Endodermal cell (in vitro differentiated cells): ENCODE measurements at regions not wholly inside any gene's neighbourhood (a gene's known extent, or its start where the extent isn't known, plus 50 kb on each side); places are given as distances from the start of the nearest gene placed in this dataset.
"Not testable (repeated sequence)": the region's sequence is repeated elsewhere in the genome, so short reads cannot be mapped to it uniquely, and the experiment has no call there.

ENCODE experiments used
- DNase-seq: peaks from one replicate; pipeline ENCODE4 v3.0.0-alpha.2; 2017
- H3K27ac ChIP-seq: 2 replicates; pipeline ENCODE4 v1.5.1; 2013; ENCODE audit warnings: mild to moderate bottlenecking, low read depth, low read length, moderate library complexity
- H3K27me3 ChIP-seq: 2 replicates; pipeline ENCODE4 v1.6.1; 2013; ENCODE audit warnings: mild to moderate bottlenecking, low read length, moderate library complexity; ENCODE audit not compliant: insufficient read depth, control insufficient read depth, poor library complexity, severe bottlenecking
- H3K36me3 ChIP-seq: 2 replicates; pipeline ENCODE4 v1.7.0; 2013; ENCODE audit warnings: mild to moderate bottlenecking, low read length, moderate library complexity; ENCODE audit not compliant: control insufficient read depth, insufficient read depth
- H3K4me1 ChIP-seq: one replicate; pipeline ENCODE4 v1.7.0; 2013; ENCODE audit warnings: low read length; ENCODE audit not compliant: control insufficient read depth, insufficient read depth
- H3K4me3 ChIP-seq: 2 replicates; pipeline ENCODE4 v1.5.1; 2013; ENCODE audit warnings: mild to moderate bottlenecking, low read length, moderate library complexity
- H3K9ac ChIP-seq: 2 replicates; pipeline ENCODE4 v1.6.1; 2013; ENCODE audit warnings: mild to moderate bottlenecking, low read length, moderate library complexity; ENCODE audit not compliant: poor library complexity, severe bottlenecking; ENCODE audit errors: extremely low read depth
- H3K9me3 ChIP-seq: 2 replicates; pipeline ENCODE4 v1.6.1; 2013; ENCODE audit warnings: mild to moderate bottlenecking, low read length, moderate library complexity; ENCODE audit not compliant: control insufficient read depth
- H3K27ac Mint-ChIP-seq: 2 replicates; pipeline ENCODE4 v1.8.0; 2020; ENCODE audit warnings: mixed read lengths
- H3K27me3 Mint-ChIP-seq: 2 replicates; pipeline ENCODE4 v1.8.0; 2021; ENCODE audit warnings: mild to moderate bottlenecking, mixed read lengths; ENCODE audit not compliant: insufficient read depth
- H3K36me3 Mint-ChIP-seq: 2 replicates; pipeline ENCODE4 v1.8.0; 2020; ENCODE audit warnings: low read depth, mixed read lengths
- H3K4me1 Mint-ChIP-seq: 2 replicates; pipeline ENCODE4 v1.8.0; 2020; ENCODE audit warnings: mixed read lengths
- H3K4me3 Mint-ChIP-seq: 2 replicates; pipeline ENCODE4 v1.8.0; 2020; ENCODE audit warnings: mild to moderate bottlenecking, moderate library complexity, mixed read lengths
- H3K9me3 Mint-ChIP-seq: 2 replicates; pipeline ENCODE4 v1.8.0; 2020; ENCODE audit warnings: mild to moderate bottlenecking, mixed read lengths
- CTCF ChIP-seq: fragments of 200-600 bp; sonication (generic); conservative IDR thresholded peaks from 2 replicates; pipeline ENCODE4 v1.5.0; 2021; ENCODE audit warnings: antibody characterized with exemption, mild to moderate bottlenecking
- WGBS, 2 experiments: methylation state at CpG; one replicate each; pipeline versions ENCODE4 v1.1.5 to v1.1.7; 2013; ENCODE audit warnings: missing lambda C conversion rate in 2 of 2, mixed read lengths in 1 of 2; ENCODE audit not compliant: insufficient coverage in 1 of 2, insufficient read length in 1 of 2; 5-methylcytosine and 5-hydroxymethylcytosine counted together

GRCh38 chrX:35362866-35363265 lies 420.3 kb downstream of the FAM47B start:
- Mint-ChIP-seq H3K27ac (no peak overlapping the region), H3K36me3 (no peaks in the 10 kb centered on the region), H3K27me3 (peaks cover 3% of the 10 kb centered on the region), H3K4me1 (peaks cover 2% of the 10 kb centered on the region), H3K4me3 (no peak overlapping the region), H3K9me3 (peaks cover 47% of the 10 kb centered on the region)
- WGBS, 2 experiments: 86 to 94% methylated on average over 1 to 4 of the region's 4 CpGs
- Histone ChIP-seq H3K4me3 (no peak overlapping the region), H3K27ac (no peak overlapping the region), H3K9ac (no peak overlapping the region), H3K36me3 (no peaks in the 10 kb centered on the region), H3K9me3 (no peaks in the 10 kb centered on the region), H3K27me3 (no peaks in the 10 kb centered on the region), H3K4me1 (no peaks in the 10 kb centered on the region)
- DNase-seq: no peak
- TF ChIP-seq CTCF: no peak

- Histone ChIP-seq H3K9ac (no peak overlapping the region), H3K27ac (no peak overlapping the region), H3K27me3 (no peaks in the 10 kb centered on the region), H3K4me1 (no peaks in the 10 kb centered on the region), H3K36me3 (no peaks in the 10 kb centered on the region), H3K9me3 (peaks cover 7% of the 10 kb centered on the region), H3K4me3 (no peak overlapping the region)
- peaks cover 38% of the 10 kb centered on the region for H3K9me3 Mint-ChIP-seq
- no peak for DNase-seq
- no CpG with 5 or more reads among the region's 1 CpG for WGBS, 2 experiments
- peaks cover 2% of the 10 kb centered on the region for H3K4me1 Mint-ChIP-seq
- peaks cover 2% of the 10 kb centered on the region for H3K36me3 Mint-ChIP-seq
- no peak overlapping the region for H3K27ac Mint-ChIP-seq
- TF ChIP-seq CTCF: no peak
- H3K27me3 Mint-ChIP-seq: no peaks in the 10 kb centered on the region
- H3K4me3 Mint-ChIP-seq: no peak overlapping the region
These were observed 424.0 kb upstream of the MAGEB16 start for GRCh38 chrX:35374116-35374515.

GRCh38 chrX:35380808-35381700 lies 417.1 kb upstream of the MAGEB16 start:
- Histone ChIP-seq H3K36me3 (no peaks in the 10 kb centered on the region), H3K27me3 (no peaks in the 10 kb centered on the region), H3K4me3 (no peak overlapping the region), H3K27ac (no peak overlapping the region), H3K9ac (no peak overlapping the region), H3K4me1 (no peaks in the 10 kb centered on the region), H3K9me3 (no peaks in the 10 kb centered on the region)
- Mint-ChIP-seq H3K9me3 (peaks cover 53% of the 10 kb centered on the region), H3K4me3 (no peak overlapping the region), H3K27me3 (no peaks in the 10 kb centered on the region), H3K4me1 (peaks cover 2% of the 10 kb centered on the region), H3K36me3 (no peaks in the 10 kb centered on the region), H3K27ac (no peak overlapping the region)
- DNase-seq: no peak
- peak; percentile 81 for TF ChIP-seq CTCF
- 90 to 100% methylated on average over 2 to 6 of the region's 6 CpGs for WGBS, 2 experiments

- not testable (repeated sequence) for DNase-seq, H3K27ac ChIP-seq, H3K4me3 ChIP-seq, H3K4me1 Mint-ChIP-seq, H3K27me3 Mint-ChIP-seq, H3K9ac ChIP-seq, H3K4me3 Mint-ChIP-seq, H3K27me3 ChIP-seq, H3K27ac Mint-ChIP-seq, H3K36me3 Mint-ChIP-seq, H3K4me1 ChIP-seq, H3K36me3 ChIP-seq, H3K9me3 ChIP-seq
- 92 to 95% methylated on average over 2 to 3 of the region's 3 CpGs for WGBS, 2 experiments
- peaks cover 49% of the 10 kb centered on the region for H3K9me3 Mint-ChIP-seq
These were observed 416.4 kb upstream of the MAGEB16 start for GRCh38 chrX:35381709-35382108.
